ENCODE measurements at regions not wholly inside any gene's neighbourhood (a gene's known extent, or its start where the extent isn't known, plus 50 kb on each side); places are given as distances from the start of the nearest gene placed in this dataset.

GRCh38 chr20:19953606-19954005 lies 63.6 kb upstream of the NAA20 start:
- peaks cover 43% of the 10 kb centered on the region for H3K4me1 ChIP-seq (ENCODE audit: low read length)
- H3K9me3 ChIP-seq (ENCODE audit: insufficient read depth, low read length), result no peaks in the 10 kb centered on the region
- H3K79me2 ChIP-seq (ENCODE audit: low read length), result no peaks in the 10 kb centered on the region
- no peak overlapping the region for H3K27ac ChIP-seq (ENCODE audit: low read length)
- TF ChIP-seq CTCF (IDR thresholded peaks at IDR 0.05; ENCODE audit: low read depth, low read length) (no peak), EZH2phosphoT487 (IDR thresholded peaks at IDR 0.05; ENCODE audit: low read depth) (no peak)
- no peak overlapping the region for H3K4me3 ChIP-seq (ENCODE audit: low read length)
- H3K4me2 ChIP-seq (ENCODE audit: low read length), result no peak overlapping the region
- no peaks in the 10 kb centered on the region for H4K20me1 ChIP-seq (ENCODE audit: insufficient read depth, low read length)
- no peak overlapping the region for H2AFZ ChIP-seq (ENCODE audit: low read depth, low read length)
- H3K9ac ChIP-seq (ENCODE audit: low read length), result no peak overlapping the region
- no peaks in the 10 kb centered on the region for H3K36me3 ChIP-seq (replicated peaks; ENCODE audit: low read depth, low read length)
- H3K27me3 ChIP-seq (ENCODE audit: low read depth, low read length), result no peaks in the 10 kb centered on the region

GRCh38 chr20:19956976-19957375 lies 60.2 kb upstream of the NAA20 start:
- Histone ChIP-seq H3K4me2 (ENCODE audit: low read length) (no peak overlapping the region), H3K36me3 (replicated peaks; ENCODE audit: low read depth, low read length) (no peaks in the 10 kb centered on the region), H3K4me3 (ENCODE audit: low read length) (no peak overlapping the region), H3K79me2 (ENCODE audit: low read length) (no peaks in the 10 kb centered on the region), H4K20me1 (ENCODE audit: insufficient read depth, low read length) (no peaks in the 10 kb centered on the region), H3K4me1 (ENCODE audit: low read length) (peaks cover 19% of the 10 kb centered on the region), H3K9me3 (ENCODE audit: insufficient read depth, low read length) (no peaks in the 10 kb centered on the region), H3K9ac (ENCODE audit: low read length) (no peak overlapping the region), H3K27me3 (ENCODE audit: low read depth, low read length) (no peaks in the 10 kb centered on the region), H3K27ac (ENCODE audit: low read length) (no peak overlapping the region), H2AFZ (ENCODE audit: low read depth, low read length) (no peak overlapping the region)
- no peak for TF ChIP-seq CTCF (IDR thresholded peaks at IDR 0.05; ENCODE audit: low read depth, low read length)

- H4K20me1 ChIP-seq (ENCODE audit: insufficient read depth, low read length), result no peaks in the 10 kb centered on the region
- H3K79me2 ChIP-seq (ENCODE audit: low read length), result no peaks in the 10 kb centered on the region
- no peak overlapping the region for H3K4me3 ChIP-seq (ENCODE audit: low read length)
- TF ChIP-seq CTCF (IDR thresholded peaks at IDR 0.05; ENCODE audit: low read depth, low read length) (no peak), EZH2phosphoT487 (IDR thresholded peaks at IDR 0.05; ENCODE audit: low read depth) (no peak)
- H3K36me3 ChIP-seq (replicated peaks; ENCODE audit: low read depth, low read length), result no peaks in the 10 kb centered on the region
- no peaks in the 10 kb centered on the region for H3K9me3 ChIP-seq (ENCODE audit: insufficient read depth, low read length)
- H3K27me3 ChIP-seq (ENCODE audit: low read depth, low read length), result no peaks in the 10 kb centered on the region
- peaks cover 13% of the 10 kb centered on the region for H3K4me1 ChIP-seq (ENCODE audit: low read length)
- no peak overlapping the region for H3K4me2 ChIP-seq (ENCODE audit: low read length)
- H3K9ac ChIP-seq (ENCODE audit: low read length), result no peak overlapping the region
- no peak overlapping the region for H3K27ac ChIP-seq (ENCODE audit: low read length)
- no peak overlapping the region for H2AFZ ChIP-seq (ENCODE audit: low read depth, low read length)
Observed at GRCh38 chr20:19958219-19958618, 58.9 kb upstream of the NAA20 start.

GRCh38 chr20:19958928-19959327 lies 58.2 kb upstream of the NAA20 start:
- H3K9me3 ChIP-seq (ENCODE audit: insufficient read depth, low read length), result no peaks in the 10 kb centered on the region
- H3K4me2 ChIP-seq (ENCODE audit: low read length), result no peak overlapping the region
- no peaks in the 10 kb centered on the region for H3K79me2 ChIP-seq (ENCODE audit: low read length)
- H3K4me3 ChIP-seq (ENCODE audit: low read length), result no peak overlapping the region
- no peak overlapping the region for H2AFZ ChIP-seq (ENCODE audit: low read depth, low read length)
- H3K27ac ChIP-seq (ENCODE audit: low read length), result no peak overlapping the region
- no peaks in the 10 kb centered on the region for H3K36me3 ChIP-seq (replicated peaks; ENCODE audit: low read depth, low read length)
- TF ChIP-seq EZH2phosphoT487 (IDR thresholded peaks at IDR 0.05; ENCODE audit: low read depth) (no peak), CTCF (IDR thresholded peaks at IDR 0.05; ENCODE audit: low read depth, low read length) (no peak)
- no peaks in the 10 kb centered on the region for H4K20me1 ChIP-seq (ENCODE audit: insufficient read depth, low read length)
- H3K27me3 ChIP-seq (ENCODE audit: low read depth, low read length), result no peaks in the 10 kb centered on the region
- no peak overlapping the region for H3K9ac ChIP-seq (ENCODE audit: low read length)
- H3K4me1 ChIP-seq (ENCODE audit: low read length), result peaks cover 9% of the 10 kb centered on the region
